Right hindlimb (tissue), 1 donor: ENCODE measurements at regions not wholly inside any gene's neighbourhood (a gene's known extent, or its start where the extent isn't known, plus 50 kb on each side); places are given as distances from the start of the nearest gene placed in this dataset.

Experiments
- DNase-seq: peaks from one replicate; pipeline ENCODE4 v3.0.0-alpha.2; 2018

DNA sequence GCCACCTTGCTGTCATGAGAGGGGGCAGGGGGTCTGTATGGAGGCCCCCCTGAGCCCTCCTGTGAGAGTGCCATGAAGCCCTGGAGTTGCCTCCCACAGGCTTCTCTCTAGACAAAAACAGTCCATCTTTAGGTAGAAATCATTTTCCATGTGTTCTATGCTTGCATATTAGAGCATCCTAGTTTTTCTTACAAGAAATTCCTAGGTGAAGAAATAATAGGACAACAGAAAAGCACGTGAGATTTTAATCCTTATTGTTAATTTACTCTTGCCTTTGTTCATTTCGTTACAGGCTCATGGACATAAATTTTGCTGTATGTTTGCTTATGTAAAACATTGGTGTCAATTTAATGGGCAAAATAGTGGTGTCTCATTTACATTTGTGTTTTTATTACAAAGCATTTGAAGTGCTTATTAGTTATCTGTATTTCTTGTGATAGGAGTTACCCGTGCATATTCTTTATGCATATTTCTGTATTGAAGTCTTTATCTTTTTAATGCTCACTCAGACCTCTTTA, 336.9 kb upstream of the RAB6C start:
- DNase-seq: no peak

DNA sequence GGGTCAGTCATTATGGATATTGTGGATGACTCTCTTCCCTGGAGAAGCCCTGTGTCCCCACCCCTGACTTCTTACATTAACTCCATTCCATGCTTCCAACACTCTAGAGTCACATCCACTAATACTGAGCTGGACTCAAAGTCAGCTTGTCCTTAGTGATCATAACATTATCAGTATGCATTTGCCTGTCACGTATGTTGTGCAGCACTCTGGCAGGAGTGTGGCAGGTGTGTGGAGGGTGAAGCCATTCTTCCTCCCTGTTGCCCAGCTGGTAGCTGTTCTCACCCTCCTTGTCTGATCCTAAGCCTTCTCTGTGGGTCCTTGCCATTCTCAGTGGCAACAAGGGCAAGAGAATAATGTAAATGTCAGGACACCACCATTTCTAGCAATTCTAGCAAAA, 334.1 kb upstream of the RAB6C start:
- no peak for DNase-seq

DNA sequence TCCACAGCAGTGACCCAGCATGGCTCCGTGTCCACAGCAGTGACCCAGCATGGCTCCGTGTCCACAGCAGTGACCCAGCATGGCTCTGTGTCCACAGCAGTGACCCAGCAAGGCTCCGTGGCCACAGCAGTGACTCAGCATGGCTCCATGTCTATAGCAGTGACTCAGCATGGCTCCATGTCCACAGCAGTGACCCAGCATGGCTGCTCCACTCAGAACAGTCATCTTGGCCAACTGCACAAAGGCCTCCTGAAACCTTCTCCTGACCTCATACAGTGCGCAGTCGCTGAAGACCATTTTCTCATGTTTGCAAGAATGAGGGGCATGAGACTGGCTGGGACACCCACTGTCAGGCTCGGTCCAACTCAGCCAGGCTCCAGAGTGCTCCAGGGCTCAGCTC, 333.4 kb upstream of the RAB6C start:
- DNase-seq: no peak

DNA sequence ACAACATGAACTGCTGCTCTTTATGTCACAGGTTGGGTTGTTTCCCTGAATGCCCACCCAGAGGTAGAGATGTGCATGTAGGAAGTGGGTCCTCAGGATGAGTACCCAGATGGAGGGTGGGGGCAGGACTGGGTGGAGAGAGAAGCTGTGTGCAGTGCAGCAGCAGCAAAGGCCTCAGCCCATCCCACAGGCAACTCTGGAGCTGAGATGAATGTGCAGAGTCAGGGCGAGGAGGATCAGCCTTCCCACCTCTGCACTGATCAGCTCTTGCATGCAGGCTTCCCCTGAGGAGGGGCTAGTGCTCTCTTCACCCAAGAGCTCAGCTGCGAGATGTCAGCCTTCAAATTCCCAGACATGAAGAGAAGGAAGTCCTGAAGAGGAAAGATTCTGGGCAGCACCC, 326.2 kb upstream of the RAB6C start:
- DNase-seq: no peak

DNA sequence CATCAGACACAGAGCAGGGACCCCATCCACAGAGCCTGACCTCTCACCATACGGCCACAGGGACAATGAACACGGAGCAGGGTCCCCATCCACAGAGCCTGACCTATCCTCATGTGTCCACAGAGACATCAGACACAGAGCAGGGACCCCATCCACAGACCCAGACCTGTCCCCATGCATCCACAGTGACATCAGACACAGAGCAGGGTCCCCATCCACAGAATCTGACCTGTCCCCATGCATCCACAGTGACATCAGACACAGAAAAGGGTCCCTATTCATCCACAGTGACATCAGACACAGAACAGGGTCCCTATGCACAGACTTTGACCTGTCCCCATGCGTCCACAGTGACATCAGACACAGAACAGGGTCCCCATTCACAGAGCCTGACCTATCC, 325.1 kb upstream of the RAB6C start:
- DNase-seq: no peak

DNA sequence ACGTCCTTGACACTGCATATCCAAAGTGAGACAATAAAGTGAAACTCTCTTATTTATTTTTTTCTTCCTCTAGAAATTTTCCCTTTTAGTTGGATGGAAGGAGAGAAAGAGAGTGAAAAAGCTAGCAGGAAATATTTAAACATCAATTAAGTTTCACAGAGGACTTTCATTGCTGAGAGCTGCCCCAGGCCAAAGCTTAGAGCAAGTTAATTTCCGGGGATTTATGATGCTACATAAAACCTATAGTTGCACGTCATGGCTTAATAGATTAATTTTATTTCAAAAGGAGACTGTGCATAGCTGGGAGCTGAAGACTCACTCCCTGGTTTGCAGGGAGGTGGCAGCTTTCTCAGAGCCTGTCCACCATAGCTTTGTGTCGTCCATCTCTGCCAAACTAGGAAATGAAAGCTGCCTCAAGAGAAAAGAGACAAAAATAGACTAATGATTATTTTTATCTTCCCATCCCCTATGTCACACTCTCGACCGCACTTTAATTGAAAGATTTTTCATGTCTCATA, 323.3 kb upstream of the RAB6C start:
- DNase-seq: no peak

DNA sequence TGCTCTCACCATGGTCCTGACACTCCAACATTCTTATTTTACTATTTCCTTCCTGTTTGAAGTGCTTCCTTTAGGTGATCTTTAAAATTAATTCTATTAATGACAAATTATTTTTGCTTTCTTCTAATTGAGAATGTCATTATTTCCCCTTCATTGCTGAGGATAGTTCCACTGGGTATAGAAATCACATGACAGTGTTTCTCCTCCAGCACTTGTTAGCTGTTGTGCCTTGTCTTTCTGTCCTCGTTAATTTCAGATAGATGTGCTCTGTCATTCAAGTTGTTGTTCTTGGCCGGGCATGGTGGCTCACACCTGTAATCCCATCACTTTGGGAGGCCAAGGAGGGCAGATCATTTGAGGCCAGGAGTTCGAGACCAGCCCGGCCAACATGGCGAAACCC, 321.0 kb upstream of the RAB6C start:
- no peak for DNase-seq

DNA sequence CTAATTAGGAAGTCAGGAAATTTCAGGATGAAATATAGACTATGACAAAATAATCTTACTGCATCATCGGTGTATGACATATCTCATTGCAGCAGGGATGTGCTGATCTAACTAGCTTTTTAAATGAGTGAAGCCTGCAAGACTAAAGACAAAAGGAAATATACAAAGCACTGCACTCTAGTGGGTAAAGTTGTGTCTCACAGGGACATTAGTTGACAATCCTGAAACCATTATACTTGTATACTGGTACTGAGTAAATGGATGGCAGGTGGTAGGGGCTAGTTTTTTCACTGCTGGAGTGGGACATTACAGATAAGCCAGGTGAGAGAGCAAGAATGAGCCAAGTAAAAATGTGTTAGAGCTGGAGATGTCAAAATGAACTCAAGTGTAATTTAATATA, 317.5 kb upstream of the RAB6C start:
- no peak for DNase-seq

DNA sequence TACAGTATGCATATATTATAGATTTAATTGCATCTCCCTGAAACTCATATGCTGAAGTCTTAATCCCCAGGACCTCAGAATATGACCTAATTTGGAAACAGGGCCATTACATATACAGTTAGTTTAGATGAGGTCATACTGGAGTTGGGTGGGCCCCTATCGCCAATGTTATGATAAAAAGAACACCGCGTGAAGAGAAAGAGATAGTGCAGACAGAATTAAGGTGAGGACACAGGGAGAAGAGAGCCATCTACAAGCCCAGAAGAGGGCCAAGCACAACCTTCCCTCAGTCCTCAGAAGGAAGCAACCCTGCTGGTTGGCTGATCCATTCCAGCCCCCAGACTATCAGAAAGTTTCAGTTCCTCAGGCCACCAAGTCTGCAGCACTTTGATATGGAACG, 311.9 kb upstream of the RAB6C start:
- no peak for DNase-seq

DNA sequence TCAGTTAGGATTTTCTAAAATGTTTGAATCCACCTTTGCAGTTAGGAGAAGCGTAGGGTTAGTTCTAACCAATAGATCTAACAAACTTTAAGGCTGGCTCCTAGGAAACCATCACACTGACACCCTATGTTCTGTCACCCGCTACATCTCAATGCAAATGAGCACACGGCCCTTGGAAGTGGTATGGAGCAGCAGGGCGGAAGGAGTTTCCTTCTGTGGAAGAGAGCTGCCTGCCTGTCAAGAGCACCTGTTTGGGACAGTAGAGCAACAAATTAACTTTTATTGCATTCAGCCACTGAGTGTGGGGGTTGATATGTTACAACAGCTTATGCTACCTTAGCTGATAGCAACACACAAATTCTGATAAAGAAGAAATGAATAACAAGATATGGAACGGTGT, 306.9 kb upstream of the RAB6C start:
- no peak for DNase-seq

DNA sequence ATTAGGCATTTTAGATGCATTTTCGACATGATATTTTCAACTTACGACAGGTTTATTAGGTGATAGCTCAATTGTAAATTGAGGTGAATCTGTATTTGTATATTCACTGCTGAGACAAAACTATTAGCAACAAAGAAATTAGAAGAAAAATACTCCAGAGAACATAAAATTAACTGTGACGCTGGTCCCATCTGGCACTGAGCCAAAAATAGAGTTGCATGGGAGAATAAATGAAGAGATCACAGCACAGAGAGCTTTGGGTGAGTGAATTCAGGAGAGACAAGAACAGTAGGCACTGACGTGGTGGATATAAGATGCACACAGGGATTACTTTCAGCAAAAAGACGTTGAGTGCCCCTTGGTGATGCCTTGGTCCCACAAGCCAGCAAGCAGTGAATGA, 306.2 kb upstream of the RAB6C start:
- no peak for DNase-seq

DNA sequence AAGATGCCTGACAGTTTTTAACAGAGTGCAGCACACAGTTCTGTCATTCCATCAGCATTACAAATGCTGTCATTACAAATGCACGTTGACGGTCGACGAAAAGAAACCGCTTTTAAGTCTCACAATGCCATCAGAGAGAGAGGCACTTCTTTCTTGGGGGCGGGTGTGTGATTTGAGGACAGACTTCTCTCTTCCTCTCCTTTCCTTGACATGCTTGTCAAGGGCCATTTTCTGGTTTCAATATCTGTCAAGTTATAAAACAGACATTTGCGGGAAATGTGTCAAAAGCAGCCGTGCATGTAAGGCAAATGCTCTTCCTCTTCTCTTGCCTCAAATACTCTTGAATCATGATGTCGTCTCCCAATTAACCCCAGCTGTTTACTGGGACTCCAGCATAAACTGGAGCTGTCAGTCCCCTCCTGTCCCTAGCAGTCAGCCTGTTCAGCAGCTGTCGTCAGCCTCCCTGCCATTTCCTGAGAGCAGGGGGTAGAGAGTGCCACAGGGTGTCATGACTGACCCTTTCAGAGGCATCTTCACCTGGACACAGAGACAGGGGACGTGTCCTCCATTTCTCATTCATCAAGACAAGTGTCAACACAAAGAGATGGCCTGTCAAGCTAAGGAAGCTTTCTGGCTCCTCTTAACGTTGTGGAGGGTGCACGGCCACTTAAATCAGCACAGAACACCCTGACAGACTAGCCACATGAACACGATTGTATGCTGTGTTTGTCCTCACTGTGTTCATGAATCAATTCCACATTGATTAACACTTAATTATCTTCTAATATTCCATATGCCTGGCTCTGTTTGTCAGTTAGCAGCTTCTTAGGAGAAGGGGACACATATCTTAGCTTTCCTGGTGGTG, 305.4 kb upstream of the RAB6C start:
- DNase-seq: no peak

DNA sequence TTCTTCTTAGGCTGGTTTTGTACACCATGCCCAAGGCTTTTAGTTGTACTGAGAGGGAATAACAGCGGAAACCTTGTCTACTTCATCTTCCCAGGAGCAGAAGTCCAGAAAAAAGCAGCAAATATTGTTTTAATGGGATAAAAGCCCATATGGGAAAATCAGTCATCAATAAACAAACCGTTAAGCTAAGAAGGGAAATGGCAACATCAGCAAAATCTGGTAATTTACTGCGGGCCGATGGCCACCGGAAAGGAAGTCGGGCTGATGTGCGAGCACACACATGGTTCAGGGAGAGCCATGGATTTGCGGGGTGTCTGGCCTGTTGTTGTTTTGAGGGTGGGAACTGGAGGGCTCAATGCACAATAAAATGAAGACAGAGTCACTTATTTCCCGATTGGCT, 300.7 kb upstream of the RAB6C start:
- no peak for DNase-seq

DNA sequence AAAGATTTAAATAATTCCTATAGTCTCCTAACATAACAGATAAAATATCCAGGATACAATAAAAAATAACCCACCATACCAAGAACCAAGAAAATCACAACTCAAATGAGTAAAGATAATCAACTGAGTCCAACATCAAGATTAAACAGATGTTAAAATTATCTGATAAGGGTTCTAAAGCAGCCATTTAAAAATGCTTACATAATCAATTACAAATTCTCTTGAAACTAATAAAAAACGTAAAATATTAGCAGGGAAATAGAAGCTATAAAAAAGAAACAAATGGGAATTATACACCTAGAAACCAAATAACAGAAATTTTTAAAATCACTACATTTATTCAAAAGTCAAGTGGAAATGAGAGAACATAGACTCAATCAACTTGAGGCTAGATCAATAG, 297.7 kb upstream of the RAB6C start:
- DNase-seq: no peak

DNA sequence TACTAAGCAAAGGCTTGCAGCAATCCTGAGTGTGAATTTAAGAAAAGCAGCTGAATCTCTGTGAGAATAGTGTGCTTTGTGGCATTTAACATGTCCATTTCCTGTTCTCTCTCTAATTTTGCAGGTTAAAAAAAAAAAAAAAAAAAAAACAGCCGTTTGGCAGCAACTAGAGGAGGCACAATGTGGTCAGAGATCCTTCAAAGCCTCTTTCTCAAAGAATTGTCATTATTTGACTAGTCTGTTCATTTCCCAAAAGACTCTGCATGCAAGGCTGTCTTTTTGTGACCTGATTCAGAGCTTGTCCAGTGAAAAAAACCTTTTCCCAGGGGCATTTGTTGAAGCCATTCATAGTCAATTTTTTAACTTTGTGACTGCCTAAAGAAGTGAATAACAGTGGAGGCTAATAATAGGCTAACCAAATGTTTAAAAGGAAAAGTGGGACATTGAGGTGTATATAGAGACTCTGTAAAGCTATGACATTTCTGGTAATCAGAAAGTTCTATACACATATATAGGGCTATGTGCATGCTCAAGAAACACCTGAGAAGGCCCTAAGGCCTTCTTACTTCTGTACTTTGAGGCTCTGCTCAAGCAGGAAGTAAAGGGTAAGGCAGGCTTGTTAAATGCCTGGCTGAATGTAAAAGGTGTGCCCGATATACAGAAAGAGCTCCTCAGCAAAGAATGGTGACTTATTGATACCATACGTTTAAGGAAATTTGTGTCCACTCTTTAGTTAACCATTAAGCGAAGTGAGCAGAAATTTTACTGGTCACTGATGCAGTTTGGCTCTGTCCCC, 289.6 kb upstream of the RAB6C start:
- DNase-seq: no peak

DNA sequence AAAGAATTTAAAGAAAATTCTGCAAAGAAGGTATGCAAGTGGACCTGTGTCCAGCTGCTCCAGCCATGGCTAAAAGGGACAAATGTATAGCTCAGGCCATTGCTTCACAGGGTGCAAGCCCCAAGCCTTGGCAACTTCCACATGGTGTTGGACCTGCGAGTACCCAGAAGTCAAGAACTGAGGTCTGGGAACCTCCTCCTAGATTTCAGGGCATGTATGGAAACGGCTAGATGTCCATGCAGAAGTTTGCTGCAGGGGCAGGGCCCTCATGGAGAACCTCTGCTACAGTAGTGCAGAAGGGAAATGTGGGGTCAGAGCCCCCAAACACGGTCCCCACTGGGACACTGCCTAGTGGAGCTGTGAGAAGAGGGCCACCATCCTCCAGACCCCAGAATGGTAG, 284.0 kb upstream of the RAB6C start:
- no peak for DNase-seq

DNA sequence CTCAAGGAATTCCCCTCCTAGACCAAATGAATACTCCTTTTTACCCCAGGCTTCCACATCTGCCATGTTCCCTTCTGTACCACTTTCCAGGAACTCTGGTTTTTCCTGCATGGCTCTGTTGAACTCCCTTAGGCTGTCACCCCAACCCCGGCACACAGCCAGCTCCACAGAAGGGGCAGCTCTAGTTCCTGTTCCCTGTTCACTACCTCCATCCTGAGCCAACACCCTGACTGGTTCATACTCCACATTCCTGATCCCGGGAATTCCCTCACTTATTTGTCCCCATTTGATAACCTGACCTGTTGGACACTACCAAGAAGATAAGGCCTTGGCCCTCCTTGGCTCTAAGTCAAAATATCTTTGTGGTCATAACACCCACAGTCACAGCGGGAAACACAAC, 280.9 kb upstream of the RAB6C start:
- no peak for DNase-seq

DNA sequence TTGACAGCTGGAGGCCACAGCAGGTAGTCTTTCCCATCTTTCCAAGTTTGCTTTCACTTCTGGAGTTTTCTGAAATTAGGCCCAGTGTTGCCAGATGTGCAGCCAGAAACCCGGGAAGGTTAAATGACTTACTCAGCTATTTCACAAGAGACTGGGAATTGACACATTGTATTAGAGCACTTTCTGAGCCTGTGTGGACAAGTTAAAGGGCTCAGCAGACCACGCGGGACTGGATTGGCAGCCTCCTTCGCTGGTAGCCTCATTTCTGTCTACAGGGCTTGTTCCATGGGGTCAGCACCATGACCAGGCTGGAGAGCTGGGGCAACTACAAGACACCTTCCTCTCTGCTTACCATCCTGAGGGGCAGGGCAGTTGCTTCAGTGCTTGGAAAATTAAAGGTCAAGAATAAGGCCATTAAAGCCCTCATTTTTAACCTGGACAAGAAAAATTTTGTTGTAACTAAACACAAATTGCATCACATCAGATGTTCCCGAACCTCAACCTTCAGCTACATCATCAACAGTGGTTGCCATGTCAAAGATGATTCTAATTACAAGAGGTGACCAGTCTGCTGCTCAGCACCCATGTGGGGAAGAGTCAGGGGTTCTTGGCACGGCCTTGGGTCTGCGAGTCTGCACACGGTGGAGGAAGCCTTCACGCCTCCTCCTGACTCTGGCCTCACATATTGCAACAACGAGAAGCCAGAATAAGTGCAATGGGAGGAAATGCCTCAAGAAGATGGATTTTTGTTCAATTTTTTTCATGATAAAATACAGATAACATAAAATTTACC, 279.5 kb upstream of the RAB6C start:
- no peak for DNase-seq

DNA sequence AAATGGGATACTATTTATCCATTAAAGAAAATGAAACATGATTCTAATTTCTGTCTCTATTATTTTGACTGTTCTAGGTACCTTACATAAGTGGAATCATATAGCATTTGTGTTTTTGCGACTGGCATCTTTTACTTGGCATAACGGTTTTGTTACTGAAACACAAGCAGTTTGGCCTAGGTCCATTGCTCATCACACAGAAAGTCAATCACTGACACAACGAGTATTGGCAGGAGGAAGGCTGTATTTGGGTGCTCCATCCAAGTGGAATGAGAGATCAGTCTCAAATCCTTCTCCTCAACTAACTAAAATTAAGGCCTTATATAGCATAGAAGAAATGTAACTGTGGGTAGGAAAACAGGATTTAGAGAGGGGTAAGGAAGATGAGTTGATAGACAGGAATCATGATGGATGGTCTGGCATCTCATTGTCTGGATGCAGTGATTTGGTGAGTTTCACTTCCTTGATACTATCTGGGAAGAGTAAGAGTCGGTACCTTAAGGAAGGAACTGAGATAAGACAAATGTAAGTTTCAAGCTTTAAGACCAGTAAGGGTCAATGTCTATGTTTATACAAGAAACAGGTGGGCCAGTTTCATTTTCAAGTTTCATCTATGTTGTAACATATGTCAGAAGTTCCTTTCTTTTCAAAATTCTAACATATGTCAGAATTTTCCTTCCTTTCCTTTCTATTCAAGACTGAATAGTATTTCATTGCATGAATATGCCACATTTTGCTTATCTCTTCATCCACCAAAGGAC, 276.9 kb upstream of the RAB6C start:
- DNase-seq: no peak

DNA sequence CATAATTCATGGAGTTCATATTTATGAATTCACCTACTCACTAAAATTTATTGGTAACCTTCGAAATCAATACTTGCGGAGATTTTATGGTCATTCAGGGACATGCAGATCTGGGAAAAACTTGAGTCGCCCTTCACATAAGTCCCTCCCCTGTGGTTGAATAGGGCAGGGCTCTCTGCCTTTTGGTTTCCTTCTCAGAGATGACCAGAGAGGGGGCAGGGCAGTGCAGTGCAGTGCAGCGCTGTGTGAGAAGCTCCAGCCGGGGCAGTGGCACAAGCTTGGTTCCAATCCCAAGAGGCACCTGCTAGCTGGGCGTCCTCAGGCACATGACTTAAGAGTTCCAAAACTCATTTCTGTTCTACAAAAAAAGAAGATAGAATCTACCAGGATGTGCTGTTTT, 274.4 kb upstream of the RAB6C start:
- DNase-seq: no peak

DNA sequence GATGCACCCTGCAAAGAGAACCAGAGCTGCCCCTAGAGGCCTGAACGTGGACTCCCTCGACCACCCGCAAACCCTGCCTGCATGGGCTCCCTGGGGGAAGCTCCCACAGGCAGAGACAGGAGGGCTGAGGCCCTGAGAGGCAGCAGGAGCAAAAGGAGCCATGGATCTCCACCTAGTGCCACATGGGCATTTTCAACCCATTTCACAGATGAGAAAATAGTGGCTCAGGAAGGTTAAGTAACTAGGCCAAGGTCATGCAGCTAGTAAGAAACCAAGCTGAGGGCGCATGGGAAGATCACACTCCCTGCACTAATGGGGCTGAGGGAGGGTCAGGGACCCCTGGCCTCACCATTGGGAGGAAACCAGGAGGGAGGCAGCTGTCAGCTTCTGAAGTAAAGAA, 271.7 kb upstream of the RAB6C start:
- DNase-seq: no peak

DNA sequence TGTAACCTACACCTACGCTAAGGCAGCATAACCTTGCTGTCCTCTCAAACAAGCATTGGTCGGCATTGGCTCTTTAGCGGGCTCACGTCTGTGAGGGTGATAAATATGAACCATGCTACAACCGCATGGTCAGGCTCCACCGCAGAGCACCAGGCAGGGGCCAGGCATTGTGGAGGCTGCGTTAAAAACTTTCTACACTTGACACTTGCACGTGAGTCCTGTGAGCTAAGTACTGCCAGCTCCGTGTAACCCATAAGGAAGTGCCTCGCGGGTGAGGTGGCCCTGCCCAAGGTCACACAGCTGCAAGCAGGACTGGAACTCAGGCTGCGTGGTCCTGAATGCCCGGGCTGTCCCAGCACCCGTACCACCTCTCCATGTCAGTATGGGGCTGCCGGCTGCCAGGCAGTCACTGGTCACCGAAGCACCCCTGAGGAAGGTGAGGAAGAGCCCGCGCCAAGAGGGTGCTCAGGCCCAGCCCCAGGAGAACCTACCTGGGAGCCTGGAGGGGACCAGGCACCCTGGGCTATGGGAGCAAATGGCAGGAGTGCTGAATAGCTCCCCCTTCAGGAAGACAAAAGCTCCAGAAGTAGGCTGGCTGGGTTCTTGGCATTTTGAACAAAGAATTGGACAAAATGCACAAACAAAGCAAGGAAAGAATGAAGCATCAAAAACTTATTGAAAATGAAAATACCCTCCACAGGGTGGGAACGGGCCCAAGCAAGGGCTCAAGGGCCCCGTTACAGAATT, 271.1 kb upstream of the RAB6C start:
- DNase-seq: no peak
